ENCODE measurements at regions not wholly inside any gene's neighbourhood (a gene's known extent, or its start where the extent isn't known, plus 50 kb on each side); places are given as distances from the start of the nearest gene placed in this dataset.

GRCh38 chr2:59173325-59173724 is 932.2 kb upstream of the FANCL start:
- TF ChIP-seq CTCF (IDR thresholded peaks at IDR 0.05), result no peak
- TF ChIP-seq EHMT2 (IDR thresholded peaks at IDR 0.05; ENCODE audit: low read depth), result no peak

All from A549 (cell line).